ENCODE measurements at regions not wholly inside any gene's neighbourhood (a gene's known extent, or its start where the extent isn't known, plus 50 kb on each side); places are given as distances from the start of the nearest gene placed in this dataset.
"Not testable (repeated sequence)": the region's sequence is repeated elsewhere in the genome, so short reads cannot be mapped to it uniquely, and the experiment has no call there.

GRCh38 chr13:72622546-72622945 lies 104.9 kb downstream of the MZT1 start:
- TF ChIP-seq GATA1 (IDR thresholded peaks at IDR 0.05; ENCODE audit: low read depth, low read length) (no peak), POLR2A (IDR thresholded peaks at IDR 0.05; ENCODE audit: low read length) (no peak)

DNA sequence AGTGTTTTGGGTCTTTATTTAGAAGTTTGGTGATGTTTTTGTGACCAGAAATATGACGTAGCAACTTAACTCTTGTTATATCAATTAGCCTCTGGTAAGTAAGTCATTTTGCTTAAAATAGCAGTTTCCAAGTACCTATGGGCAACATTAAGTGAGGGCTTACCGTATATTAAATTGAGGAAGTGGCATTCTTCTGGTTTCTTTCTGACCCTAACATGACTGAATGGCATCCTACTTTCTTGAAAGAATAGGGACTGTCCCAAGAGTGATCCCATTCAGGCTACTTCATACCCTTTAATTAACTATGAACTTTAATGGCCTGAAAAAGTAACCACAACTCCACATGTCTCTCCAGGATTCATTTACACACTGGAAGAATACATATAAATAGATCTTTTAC lies 106.6 kb downstream of the MZT1 start:
- TF ChIP-seq GATA1 (IDR thresholded peaks at IDR 0.05; ENCODE audit: low read depth, low read length): no peak
- TF ChIP-seq POLR2A (IDR thresholded peaks at IDR 0.05; ENCODE audit: low read length): no peak

More at GRCh38 chr13:72622546-72622945, 104.9 kb downstream of the MZT1 start:
- no peak for DNase-seq

GRCh38 chr13:72617951-72618350 lies 109.5 kb downstream of the MZT1 start:
- DNase-seq: no peak
- TF ChIP-seq GATA1 (IDR thresholded peaks at IDR 0.05; ENCODE audit: low read depth, low read length) (no peak), POLR2A (IDR thresholded peaks at IDR 0.05; ENCODE audit: low read length) (no peak)

More for the DNA sequence above, 106.6 kb downstream of the MZT1 start:
- DNase-seq: no peak

DNA sequence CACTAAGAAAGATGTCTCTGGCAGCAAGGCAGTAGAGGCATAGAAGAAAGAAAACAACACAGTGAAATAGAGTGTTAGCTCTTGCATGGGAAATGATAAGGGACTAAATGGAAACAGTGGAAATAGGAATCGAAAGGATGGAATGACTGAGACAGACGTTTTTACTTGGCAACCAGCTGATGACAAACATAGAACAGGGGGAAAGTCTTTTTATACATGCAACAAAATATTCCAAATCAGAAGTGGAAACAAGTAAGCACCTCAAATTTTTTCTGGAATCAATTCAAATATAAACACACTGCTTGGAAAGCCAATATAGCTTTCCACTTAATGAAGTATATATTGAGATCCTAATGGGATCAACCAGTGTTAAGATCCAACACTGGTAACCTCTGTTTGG lies 110.2 kb downstream of the MZT1 start:
- no peak for DNase-seq
- TF ChIP-seq GATA1 (IDR thresholded peaks at IDR 0.05; ENCODE audit: low read depth, low read length): no peak
- no peak for TF ChIP-seq POLR2A (IDR thresholded peaks at IDR 0.05; ENCODE audit: low read length)

DNA sequence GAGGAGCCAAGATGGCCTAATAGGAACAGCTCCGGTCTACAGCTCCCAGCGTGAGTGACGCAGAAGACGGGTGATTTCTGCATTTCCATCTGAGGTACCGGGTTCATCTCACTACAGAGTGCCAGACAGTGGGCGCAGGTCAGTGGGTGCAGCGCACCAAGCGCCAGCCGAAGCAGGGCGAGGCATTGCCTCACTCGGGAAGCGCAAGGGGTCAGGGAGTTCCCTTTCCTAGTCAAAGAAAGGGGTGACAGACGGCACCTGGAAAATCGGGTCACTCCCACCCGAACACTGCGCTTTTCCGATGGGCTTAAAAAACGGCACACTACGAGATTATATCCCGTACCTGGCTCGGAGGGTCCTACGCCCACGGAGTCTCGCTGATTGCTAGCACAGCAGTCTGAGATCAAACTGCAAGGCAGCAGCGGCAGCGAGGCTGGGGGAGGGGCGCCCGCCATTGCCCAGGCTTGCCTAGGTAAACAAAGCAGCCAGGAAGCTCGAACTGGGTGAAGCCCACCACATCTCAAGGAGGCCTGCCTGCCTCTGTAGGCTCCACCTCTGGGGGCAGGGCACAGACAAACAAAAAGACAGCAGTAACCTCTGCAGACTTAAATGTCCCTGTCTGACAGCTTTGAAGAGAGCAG lies 117.1 kb downstream of the MZT1 start:
- not testable (repeated sequence) for DNase-seq

- no peak for DNase-seq
- TF ChIP-seq POLR2A (IDR thresholded peaks at IDR 0.05; ENCODE audit: low read length) (no peak), GATA1 (IDR thresholded peaks at IDR 0.05; ENCODE audit: low read depth, low read length) (no peak)
Measured at GRCh38 chr13:72599178-72599743, 128.2 kb downstream of the MZT1 start.

DNA sequence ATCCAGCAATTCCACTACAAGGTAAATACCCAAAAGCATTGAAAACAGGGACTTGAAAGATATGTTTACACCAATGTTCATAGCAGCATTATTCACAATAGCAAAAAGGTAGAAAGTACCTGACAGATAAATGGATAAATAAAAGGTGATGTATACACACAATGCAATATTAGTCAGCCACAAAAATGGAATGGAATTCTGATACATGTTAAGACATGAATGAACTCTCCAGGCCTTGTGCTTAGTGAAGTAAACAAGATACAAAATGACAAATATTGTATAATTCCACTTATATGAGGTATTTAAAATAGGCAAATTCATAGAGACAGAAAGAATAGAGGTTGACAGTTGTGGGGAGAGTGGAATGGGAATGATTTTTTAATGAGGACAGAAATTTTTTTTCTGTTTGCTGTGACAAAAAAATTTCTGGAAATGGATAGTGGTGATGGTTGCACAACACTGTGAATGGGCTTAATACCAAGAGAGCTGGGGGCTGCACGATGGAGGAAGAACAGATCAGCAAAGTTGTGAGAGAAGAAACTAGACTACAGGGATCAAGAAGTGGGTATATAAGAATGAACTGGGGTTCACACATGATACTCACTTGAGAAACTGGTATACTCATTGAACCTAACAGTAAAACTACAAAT lies 137.2 kb downstream of the MZT1 start:
- no peak for TF ChIP-seq GATA1 (IDR thresholded peaks at IDR 0.05; ENCODE audit: low read depth, low read length)
- no peak for TF ChIP-seq POLR2A (IDR thresholded peaks at IDR 0.05; ENCODE audit: low read length)

DNA sequence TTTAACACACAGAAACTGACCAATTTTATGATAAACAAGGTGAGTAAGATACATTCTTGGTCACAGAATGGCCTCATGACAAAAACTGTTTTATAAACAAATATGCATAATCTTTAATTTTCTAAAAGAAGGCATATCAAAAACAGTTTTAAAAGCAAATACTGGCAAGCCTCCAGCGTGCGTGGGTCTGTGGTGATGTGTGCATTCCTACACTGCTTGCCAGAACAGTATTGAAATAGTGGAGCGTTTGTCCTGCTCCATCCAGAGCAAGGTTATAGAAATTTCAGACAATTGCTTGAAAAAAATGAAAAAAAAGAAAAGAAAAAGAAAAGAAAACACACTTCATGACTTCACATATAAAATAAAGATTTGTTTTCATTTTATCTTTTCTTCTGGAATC lies 140.9 kb downstream of the MZT1 start:
- TF ChIP-seq POLR2A (IDR thresholded peaks at IDR 0.05; ENCODE audit: low read length) (no peak), GATA1 (IDR thresholded peaks at IDR 0.05; ENCODE audit: low read depth, low read length) (no peak)
- DNase-seq: no peak

More for the DNA sequence above, 137.2 kb downstream of the MZT1 start:
- DNase-seq: no peak

- TF ChIP-seq POLR2A (IDR thresholded peaks at IDR 0.05; ENCODE audit: low read length) (no peak), GATA1 (IDR thresholded peaks at IDR 0.05; ENCODE audit: low read depth, low read length) (no peak)
- DNase-seq: no peak
Measured at GRCh38 chr13:72585254-72585653, 142.2 kb downstream of the MZT1 start.

DNA sequence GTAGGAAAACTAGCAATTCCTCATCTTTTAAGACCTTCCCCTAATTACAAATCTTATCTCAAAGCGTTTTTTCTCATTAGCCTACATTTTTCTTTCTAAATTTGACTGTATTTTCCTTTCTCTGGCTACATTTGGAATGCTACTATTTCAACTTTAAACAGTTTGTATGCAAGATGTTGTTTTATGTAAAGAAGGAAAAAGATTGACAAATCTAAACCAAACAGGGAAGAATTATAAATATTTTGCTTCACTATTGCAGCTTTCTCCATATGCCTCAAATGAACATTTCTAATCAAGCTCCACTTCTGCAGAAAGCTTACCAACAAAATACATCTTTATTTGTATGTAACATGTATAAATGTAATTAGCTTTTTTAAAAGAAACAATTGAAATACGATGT lies 156.2 kb downstream of the MZT1 start:
- no peak for TF ChIP-seq GATA1 (IDR thresholded peaks at IDR 0.05; ENCODE audit: low read depth, low read length)
- no peak for TF ChIP-seq POLR2A (IDR thresholded peaks at IDR 0.05; ENCODE audit: low read length)
- no peak for DNase-seq

DNA sequence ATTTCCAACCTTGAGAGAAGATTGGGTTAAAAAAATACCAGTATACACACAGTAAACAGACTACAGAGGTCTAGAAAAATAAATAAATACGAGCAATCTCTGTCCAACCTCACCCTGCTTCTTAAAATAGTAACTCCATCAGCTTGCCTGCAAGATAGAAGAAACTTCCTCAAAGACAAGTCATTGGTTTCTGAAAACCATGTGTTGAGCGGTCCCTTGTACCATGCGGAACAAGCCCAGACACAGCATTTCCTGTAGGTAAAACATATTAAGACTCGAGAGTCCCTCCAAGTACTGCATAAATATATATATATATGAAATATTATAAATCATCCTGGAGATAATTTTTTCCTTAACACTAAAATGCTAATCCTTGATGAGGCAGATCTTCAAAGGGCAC lies 157.4 kb downstream of the MZT1 start:
- no peak for DNase-seq
- TF ChIP-seq GATA1 (IDR thresholded peaks at IDR 0.05; ENCODE audit: low read depth, low read length): no peak

- DNase-seq: no peak
- TF ChIP-seq GATA1 (IDR thresholded peaks at IDR 0.05; ENCODE audit: low read depth, low read length): no peak
- no peak for TF ChIP-seq POLR2A (IDR thresholded peaks at IDR 0.05; ENCODE audit: low read length)
Measured at GRCh38 chr13:72567566-72567965, 159.9 kb downstream of the MZT1 start.

- DNase-seq: no peak
- no peak for TF ChIP-seq GATA1 (IDR thresholded peaks at IDR 0.05; ENCODE audit: low read depth, low read length)
- TF ChIP-seq POLR2A (IDR thresholded peaks at IDR 0.05; ENCODE audit: low read length): no peak
Measured at GRCh38 chr13:72566526-72566925, 160.9 kb downstream of the MZT1 start.

DNA sequence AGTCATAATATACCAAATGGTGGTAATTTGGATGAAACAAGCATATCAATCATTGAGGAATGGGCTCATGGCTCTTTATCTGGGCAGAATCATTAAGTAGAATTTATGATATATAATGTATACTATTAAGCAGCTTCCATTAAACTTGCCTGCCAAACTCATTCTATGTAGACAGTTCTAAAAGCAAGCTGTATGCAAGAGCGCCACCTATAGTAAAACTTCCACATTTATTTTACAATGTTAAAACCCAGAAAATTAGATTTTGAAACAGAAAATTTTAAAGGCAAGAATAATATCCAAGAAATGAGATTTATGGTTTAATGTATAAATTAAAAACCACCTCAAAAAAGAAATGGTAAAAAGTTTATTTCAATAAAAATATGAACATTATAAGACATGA lies 161.5 kb downstream of the MZT1 start:
- TF ChIP-seq GATA1 (IDR thresholded peaks at IDR 0.05; ENCODE audit: low read depth, low read length): no peak
- TF ChIP-seq POLR2A (IDR thresholded peaks at IDR 0.05; ENCODE audit: low read length): no peak
- DNase-seq: peak; percentile 11 to 37

- DNase-seq: no peak
- TF ChIP-seq GATA1 (IDR thresholded peaks at IDR 0.05; ENCODE audit: low read depth, low read length) (no peak), POLR2A (IDR thresholded peaks at IDR 0.05; ENCODE audit: low read length) (no peak)
Measured at GRCh38 chr13:72562686-72563085, 164.7 kb downstream of the MZT1 start.

All from erythroblast (primary cell).